Left ventricle myocardium inferior (tissue), 1 donor: ENCODE measurements at regions not wholly inside any gene's neighbourhood (a gene's known extent, or its start where the extent isn't known, plus 50 kb on each side); places are given as distances from the start of the nearest gene placed in this dataset.

Source experiments
- DNase-seq: peaks from one replicate; pipeline ENCODE4 v3.0.0-alpha.2; 2020
- H3K27ac ChIP-seq: fragments of 200-600 bp; replicated peaks from 2 replicates; pipeline ENCODE4 v1.8.0; 2021
- H3K27me3 ChIP-seq: fragments of 200-600 bp; 2 replicates; pipeline ENCODE4 v1.8.0; 2021; ENCODE audit warnings: low read depth
- H3K36me3 ChIP-seq: fragments of 200-600 bp; 2 replicates; pipeline ENCODE4 v1.8.0; 2021
- H3K4me1 ChIP-seq: fragments of 200-600 bp; 2 replicates; pipeline ENCODE4 v1.8.0; 2021
- H3K4me3 ChIP-seq: fragments of 200-600 bp; 2 replicates; pipeline ENCODE4 v1.8.0; 2021; ENCODE audit warnings: mild to moderate bottlenecking, moderate library complexity
- H3K9me3 ChIP-seq: fragments of 200-600 bp; replicated peaks from 2 replicates; pipeline ENCODE4 v1.8.0; 2021
- intact Hi-C: fragments of 100-400 bp; cut with micrococcal nuclease; formaldehyde crosslinking; loops from one replicate; pipeline ENCODE4 v1.11.0; 2022
- TF ChIP-seq, protein P1 (sequence below): fragments of 200-600 bp; IDR thresholded peaks from 2 replicates; pipeline ENCODE4 v1.8.0; 2021; ENCODE audit warnings: antibody characterized with exemption, mild to moderate bottlenecking, borderline replicate concordance
- donor health status: DM: no; HTN: yes; CAD: no; lungs with severe emphysema.

DNA sequence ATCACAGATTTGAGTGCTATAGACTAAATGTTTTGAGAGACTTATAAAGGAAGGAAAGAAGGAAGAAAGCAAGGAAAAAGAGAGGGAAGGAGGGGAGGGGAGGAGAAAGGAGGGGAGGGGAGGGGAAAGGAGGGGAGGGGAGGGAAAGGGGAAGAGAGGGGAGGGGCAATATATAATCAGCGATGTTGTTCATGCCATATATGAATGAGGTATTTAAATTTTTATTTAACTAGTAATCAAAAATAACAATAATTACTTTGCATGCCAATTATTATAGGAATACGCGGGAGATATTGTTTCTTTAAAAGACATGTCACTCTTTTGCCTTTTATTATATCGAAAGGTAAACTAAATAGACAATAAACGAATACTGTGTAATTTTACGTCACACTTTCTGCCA is 1029.7 kb downstream of the FAT4 start:
- Histone ChIP-seq H3K27me3 (no peaks in the 10 kb centered on the region), H3K4me1 (no peaks in the 10 kb centered on the region), H3K27ac (no peak overlapping the region), H3K36me3 (no peaks in the 10 kb centered on the region), H3K9me3 (no peaks in the 10 kb centered on the region), H3K4me3 (no peak overlapping the region)
- TF ChIP-seq, protein P1, sequence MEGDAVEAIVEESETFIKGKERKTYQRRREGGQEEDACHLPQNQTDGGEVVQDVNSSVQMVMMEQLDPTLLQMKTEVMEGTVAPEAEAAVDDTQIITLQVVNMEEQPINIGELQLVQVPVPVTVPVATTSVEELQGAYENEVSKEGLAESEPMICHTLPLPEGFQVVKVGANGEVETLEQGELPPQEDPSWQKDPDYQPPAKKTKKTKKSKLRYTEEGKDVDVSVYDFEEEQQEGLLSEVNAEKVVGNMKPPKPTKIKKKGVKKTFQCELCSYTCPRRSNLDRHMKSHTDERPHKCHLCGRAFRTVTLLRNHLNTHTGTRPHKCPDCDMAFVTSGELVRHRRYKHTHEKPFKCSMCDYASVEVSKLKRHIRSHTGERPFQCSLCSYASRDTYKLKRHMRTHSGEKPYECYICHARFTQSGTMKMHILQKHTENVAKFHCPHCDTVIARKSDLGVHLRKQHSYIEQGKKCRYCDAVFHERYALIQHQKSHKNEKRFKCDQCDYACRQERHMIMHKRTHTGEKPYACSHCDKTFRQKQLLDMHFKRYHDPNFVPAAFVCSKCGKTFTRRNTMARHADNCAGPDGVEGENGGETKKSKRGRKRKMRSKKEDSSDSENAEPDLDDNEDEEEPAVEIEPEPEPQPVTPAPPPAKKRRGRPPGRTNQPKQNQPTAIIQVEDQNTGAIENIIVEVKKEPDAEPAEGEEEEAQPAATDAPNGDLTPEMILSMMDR, result no peak
- DNase-seq, result no peak
- intact Hi-C loops, result no loop called here

DNA sequence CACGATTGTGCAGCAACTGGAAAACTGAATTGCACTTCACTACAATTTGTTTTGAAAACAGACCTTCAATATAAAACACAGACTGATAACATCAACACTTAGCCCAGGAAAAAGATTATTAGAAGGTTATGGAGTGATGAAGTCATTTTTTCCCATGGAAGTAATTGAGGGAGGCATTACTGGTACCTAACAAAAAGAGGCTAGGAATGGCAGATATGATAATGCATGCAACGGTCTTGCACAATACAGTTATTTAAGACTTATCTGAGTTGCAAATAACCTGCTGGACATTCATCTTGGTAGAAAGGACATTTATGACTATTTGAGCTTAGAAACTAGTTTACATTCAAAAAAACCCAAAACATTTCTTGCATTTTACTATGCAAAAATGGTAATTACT is 1031.9 kb downstream of the FAT4 start:
- no peaks in the 10 kb centered on the region for H3K36me3 ChIP-seq
- no peaks in the 10 kb centered on the region for H3K27me3 ChIP-seq
- no peak overlapping the region for H3K4me3 ChIP-seq
- H3K4me1 ChIP-seq, result no peaks in the 10 kb centered on the region
- no peak overlapping the region for H3K27ac ChIP-seq
- no peak for DNase-seq
- no peaks in the 10 kb centered on the region for H3K9me3 ChIP-seq
- intact Hi-C loops, result no loop called here
- TF ChIP-seq, protein P1, result no peak

DNA sequence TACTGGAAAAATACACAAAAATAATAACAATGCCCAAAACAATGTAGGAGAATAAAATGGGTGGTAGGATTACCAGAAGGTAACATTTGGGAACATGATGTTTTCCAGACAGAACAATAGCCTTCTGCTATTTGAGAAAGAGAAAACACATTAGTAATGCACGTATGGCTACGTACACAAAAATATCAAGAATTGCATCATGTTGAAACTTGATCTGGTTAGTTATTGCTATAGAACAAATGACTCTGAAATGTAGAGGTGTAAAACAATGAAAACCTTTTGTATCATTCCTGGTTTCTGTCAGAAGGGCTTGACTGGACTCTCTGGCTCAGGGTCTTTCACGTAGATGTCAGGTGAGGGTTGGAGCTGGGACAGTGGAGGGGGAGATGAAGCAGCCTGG is 1040.0 kb downstream of the FAT4 start:
- no peak for DNase-seq
- H3K9me3 ChIP-seq, result no peaks in the 10 kb centered on the region
- H3K36me3 ChIP-seq, result no peaks in the 10 kb centered on the region
- TF ChIP-seq, protein P1, result no peak
- no peaks in the 10 kb centered on the region for H3K4me1 ChIP-seq
- no peaks in the 10 kb centered on the region for H3K27me3 ChIP-seq
- no peak overlapping the region for H3K4me3 ChIP-seq
- no peak overlapping the region for H3K27ac ChIP-seq
- intact Hi-C loops, result no loop called here

DNA sequence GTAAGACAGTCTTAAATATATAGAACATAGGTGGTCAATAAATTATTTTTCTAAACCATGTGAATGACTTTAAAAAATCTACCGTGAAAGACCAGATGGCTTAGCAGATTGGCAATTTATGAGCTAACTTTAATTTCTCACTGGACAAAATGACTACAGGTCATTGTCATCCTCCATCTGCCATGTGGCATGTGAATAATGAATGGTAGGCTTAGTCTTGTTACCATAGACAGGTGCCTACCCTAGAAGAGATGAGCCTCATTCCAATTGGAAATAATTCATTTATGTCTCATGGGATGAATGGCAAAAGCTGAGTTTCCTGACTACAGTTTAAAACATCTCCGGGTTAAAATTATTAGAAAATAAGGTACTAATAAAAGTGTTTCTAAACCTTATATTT is 1043.3 kb downstream of the FAT4 start:
- Histone ChIP-seq H3K9me3 (no peaks in the 10 kb centered on the region), H3K27me3 (no peaks in the 10 kb centered on the region), H3K4me3 (no peak overlapping the region), H3K36me3 (no peaks in the 10 kb centered on the region), H3K27ac (no peak overlapping the region), H3K4me1 (no peaks in the 10 kb centered on the region)
- TF ChIP-seq, protein P1, result no peak
- DNase-seq, result no peak
- intact Hi-C loops, result no loop called here

DNA sequence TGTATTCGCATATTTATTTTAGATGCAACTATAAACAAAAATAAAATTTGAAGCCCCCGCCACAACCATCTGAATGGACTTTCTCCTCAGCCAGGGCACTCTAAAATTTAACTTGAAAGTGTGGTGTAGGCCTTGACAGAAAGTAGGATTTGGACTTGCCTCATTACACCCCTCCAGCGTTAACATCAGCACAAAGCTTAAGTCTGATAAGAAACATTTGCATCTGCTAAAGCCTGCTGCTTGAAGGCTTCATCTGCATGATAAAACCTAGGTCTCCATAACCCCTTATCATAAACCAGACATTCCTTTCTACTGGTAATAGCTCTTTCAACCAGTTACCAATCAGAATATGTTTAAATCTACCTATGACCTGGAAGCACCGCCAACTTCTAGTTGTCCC is 1046.5 kb downstream of the FAT4 start:
- Histone ChIP-seq H3K27ac (no peak overlapping the region), H3K36me3 (no peaks in the 10 kb centered on the region), H3K4me1 (no peaks in the 10 kb centered on the region), H3K27me3 (no peaks in the 10 kb centered on the region), H3K9me3 (no peaks in the 10 kb centered on the region), H3K4me3 (no peak overlapping the region)
- TF ChIP-seq, protein P1, result no peak
- DNase-seq, result no peak
- intact Hi-C loops, result no loop called here
